Occipital lobe (tissue), 1 donor: ENCODE measurements at regions not wholly inside any gene's neighbourhood (a gene's known extent, or its start where the extent isn't known, plus 50 kb on each side); places are given as distances from the start of the nearest gene placed in this dataset.
"Not testable (repeated sequence)": the region's sequence is repeated elsewhere in the genome, so short reads cannot be mapped to it uniquely, and the experiment has no call there.

Experiments used
- DNase-seq: peaks from one replicate; lab custom pipeline; 2025; lab: John Stamatoyannopoulos, UW

DNA sequence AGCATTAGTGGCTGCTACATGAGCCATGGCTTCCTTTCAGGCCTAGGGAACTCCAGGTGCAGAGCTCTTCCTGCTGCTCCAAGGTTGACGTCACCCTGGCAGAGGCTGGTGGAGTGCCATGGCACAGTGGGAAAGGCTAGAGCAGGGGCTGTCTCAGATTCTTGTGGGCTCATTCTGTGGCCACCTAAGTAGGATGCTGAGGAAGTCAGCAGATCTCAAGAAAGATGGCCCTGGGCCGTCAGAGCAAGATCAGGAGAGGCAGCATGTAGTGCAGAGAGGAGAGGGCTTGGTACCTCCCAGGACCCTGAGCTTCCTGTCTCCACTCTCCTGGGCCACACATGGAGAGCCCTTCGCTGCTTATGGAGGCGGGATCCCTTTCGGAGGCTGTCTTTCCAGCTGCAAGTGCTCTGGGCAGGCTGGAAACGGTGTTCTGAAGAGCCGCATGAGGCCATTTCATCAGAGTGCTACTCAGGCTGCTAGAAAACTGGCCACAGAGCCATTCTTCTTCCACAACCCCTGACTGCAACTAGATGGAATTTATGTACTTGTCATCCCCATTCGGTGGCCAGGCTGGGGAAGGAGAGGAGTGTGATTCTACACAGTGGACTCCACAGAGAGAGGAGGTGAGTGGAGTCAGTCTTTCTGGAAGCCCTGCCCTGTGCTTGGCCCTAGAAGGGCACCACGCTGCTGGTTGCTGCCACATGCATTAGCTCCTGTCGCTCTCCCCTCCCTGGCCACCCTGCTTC lies 304.2 kb downstream of the RPS24 start:
- no peak for DNase-seq

DNA sequence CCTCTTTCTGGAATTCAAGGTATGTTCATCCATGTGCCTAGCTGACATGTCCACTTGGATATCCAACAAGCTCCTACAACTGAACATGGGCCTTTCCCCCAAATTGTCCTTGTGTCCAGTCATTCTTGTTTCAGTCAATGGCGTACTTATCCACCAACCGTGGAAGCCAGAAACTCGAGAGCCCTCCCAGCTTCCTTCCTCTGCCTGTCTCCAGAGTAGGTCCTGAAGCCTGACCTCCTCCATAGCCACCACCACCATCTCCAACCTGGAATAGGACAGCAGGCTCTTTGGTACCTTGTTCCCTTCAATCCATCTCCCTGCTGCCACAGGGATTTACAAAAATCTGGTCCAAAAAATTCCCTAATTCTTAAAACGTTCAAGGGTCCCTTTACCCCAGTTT lies 305.1 kb downstream of the RPS24 start:
- no peak for DNase-seq

DNA sequence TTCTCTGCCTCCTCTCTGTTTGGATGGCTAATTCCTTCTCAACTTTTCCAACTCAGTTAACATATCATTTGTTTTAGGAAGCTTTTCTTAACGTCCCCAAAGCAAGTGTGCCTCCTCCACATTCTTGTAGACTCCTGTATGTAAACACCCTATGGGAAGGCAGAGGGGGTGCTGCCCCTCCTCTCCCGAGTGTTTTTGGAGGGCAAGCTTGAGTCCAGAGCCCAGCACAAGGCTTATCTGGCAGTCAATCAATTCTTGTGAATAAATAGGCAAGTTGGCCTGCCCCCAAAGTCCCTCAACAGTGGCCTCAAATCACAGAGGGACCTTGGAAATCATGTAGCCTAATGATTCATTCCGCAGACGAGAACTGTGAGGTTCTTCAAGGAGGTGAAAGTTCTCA lies 305.6 kb downstream of the RPS24 start:
- no peak for DNase-seq

DNA sequence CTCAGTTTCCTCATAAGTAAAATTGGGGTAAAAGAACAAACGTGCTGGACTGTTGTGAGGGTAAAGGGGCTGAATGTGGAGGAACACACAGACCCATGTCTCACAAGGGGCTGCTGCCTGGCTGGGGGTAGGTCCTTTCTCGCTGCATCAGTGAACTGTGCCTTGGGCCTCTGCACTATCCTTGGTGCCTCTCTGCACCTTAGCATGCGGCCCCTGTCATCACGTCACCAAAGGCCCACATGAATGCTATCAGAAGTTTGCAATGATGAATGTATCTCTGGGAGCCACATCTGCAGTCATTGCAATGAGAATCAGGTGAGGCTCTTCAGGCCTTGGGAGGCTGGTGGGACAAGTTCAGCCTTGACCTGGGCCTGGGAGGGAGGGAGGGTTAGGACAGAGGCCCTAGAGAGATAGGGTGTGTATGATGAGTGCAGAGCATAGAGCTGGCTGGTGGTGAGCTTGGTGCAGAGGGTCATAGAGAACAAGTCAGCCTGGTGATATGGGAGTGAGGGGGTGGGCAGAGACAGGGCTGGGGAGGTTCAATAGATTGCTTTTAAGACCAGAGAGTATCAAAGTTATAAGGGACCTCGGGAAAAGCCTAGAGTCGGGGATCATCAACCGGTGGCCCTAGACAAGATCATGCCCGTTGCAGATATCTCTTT lies 308.4 kb downstream of the RPS24 start:
- DNase-seq, result no peak

DNA sequence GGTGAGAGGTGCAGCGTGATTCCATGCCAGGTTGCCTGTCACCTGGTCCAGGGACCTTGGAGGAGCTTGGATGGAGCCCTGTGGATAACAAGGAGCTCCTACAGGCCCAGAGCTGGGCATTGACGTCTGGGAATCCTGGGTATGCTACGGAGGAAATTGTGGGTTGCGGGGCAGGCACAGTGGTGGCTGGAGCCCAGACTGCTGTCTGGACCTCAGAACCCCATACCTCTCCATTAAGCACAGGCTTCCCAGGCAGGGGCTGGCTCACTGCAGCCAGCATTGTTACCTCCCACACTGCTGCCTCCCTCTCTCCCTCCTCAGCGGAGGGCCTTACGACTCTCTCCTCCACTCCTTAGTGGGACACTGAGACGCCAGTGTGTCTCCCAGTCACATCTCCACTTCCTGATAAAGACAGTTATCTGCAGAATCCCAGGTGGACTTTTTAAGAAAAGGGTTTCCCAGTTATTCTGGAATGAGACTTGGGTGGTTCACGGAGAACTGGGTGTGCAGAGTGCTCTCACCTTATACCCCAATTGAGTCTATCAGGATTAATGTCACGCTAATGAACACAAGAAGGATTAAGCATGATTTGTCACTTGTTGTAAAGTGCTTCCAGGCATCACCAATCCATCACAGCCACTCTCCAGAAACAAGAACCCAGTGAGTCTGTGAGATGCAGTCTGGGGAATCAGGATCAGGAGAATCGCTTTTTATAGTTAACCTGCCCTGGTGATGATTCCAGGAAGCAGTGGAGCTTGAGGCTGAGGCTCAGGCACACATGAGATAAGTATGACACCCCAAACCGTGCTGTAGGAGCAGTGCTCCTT lies 309.4 kb downstream of the RPS24 start:
- DNase-seq, result no peak

GRCh38 chr10:78344257-78344656 lies 310.6 kb downstream of the RPS24 start:
- DNase-seq, result not testable (repeated sequence)

GRCh38 chr10:78345515-78345914 lies 311.9 kb downstream of the RPS24 start:
- DNase-seq, result not testable (repeated sequence)

GRCh38 chr10:78346721-78347120 lies 313.1 kb downstream of the RPS24 start:
- DNase-seq, result no peak

GRCh38 chr10:78348411-78349164 lies 314.9 kb downstream of the RPS24 start:
- DNase-seq, result no peak

GRCh38 chr10:78349165-78349516 lies 315.5 kb downstream of the RPS24 start:
- DNase-seq, result no peak

- no peak for DNase-seq
Measured at GRCh38 chr10:78349911-78350663, 316.4 kb downstream of the RPS24 start.

DNA sequence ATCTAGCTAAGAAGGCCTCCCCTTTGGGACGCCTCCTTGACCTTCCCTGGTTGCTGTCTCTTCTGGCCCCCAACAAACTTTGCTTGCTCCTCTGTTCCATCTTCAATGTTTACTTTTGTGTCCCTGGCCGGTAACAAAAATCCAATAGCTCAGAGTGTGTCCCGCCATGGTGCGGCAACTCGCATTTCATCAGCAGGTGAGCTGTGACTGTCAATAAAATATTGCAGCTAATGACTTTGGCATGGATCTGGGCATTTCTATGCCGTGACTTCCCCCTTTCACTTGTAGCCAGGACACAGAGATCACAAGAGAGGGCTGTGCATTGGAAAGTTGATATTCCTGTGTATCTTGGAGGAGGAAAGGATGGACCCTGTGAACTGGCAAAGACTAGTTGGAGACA lies 317.6 kb downstream of the RPS24 start:
- DNase-seq, result no peak

GRCh38 chr10:78351809-78352208 lies 318.1 kb downstream of the RPS24 start:
- DNase-seq, result no peak

GRCh38 chr10:78353636-78354035 lies 320.0 kb downstream of the RPS24 start:
- no peak for DNase-seq

- no peak for DNase-seq
Measured at GRCh38 chr10:78354101-78354500, 320.4 kb downstream of the RPS24 start.

DNA sequence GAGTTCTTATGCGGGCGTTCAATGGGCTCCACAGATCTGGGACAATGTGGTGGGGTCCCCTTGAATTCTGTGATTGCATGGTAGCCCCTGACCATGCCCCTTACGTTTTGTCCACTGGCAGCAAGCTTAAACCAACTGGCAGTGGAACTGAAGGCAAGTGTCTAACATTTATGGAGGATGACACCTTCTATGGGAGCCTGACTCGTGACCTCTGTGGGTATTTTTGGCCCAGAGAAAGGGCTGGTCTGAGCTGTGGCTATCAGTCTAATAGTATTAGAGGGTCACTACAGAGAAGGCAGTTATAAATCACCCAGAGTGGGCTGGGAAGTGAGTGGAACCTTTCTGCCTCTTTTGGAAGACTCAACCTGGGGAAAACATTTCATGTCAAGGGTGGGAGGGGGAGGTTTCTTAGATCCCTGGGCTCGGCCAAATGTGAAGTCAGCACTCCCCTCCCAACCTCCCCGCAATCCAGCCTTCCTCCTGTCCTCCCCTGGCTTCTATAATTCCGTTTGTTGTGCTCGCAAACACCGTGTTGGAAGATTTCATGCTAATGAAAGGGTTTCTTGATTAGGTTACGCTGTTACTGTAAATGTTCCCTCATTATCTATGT lies 322.7 kb downstream of the RPS24 start:
- no peak for DNase-seq

DNA sequence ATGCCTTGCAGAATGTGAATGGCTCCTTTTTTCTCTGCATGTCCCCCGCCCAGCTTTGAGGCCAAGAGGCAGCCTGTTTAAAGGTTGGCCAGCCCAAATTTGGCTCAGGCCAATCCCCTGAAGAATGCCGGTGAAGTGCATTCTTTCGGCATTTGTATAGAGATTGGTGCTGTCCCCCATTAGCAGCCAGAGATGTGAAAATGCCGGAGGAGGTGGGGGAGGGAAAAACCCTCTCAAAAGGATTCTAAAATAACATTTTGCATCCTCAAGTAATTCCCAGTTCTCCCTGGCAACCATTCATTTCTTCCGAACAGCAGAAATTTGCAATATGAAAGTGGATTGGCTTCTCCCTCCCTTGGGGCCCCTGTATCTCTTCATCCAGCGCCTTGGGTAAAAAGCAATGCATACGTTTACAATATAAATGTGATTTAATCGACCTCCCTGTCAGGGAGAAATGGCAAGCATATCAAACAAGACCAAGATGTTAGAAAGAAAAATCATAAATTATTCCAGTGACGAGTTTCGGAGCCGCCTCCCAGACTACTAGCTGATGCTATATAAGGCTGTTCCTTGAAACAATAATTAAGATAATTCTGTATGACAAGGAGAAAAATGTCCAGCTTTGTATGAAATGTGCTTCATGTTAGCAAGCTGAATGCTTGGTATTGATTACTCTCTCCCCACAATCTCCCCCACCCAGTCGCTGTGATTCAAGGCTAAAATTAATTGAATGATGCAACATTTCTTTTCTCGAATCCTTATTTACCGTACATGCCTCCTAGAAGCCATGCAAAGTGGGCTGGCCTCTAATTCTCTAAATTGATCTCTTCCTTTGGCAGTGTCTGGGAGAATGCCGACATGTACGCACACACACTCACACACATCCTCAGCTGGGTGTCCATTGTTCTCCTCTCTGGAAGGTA lies 323.7 kb downstream of the RPS24 start:
- no peak for DNase-seq

DNA sequence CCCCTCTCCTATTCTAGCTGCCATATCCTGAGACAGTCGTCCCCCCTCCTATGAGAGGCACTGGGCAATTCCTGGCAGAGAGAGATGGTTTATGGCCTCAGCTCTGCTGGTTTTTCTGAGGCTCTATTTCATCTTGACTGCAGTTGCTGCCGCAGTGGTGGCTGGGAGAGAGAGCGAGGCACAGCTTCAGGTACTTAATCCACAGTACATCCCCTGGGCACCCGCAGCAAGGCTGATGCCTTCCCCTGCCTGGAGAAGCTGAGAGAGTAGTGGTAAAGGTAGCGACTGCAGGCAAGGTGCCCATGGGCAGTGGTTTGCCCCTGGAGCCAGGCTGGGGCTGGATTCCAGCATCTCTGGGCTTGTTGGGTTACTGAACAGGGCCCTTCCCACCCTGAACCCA lies 324.7 kb downstream of the RPS24 start:
- DNase-seq, result no peak

DNA sequence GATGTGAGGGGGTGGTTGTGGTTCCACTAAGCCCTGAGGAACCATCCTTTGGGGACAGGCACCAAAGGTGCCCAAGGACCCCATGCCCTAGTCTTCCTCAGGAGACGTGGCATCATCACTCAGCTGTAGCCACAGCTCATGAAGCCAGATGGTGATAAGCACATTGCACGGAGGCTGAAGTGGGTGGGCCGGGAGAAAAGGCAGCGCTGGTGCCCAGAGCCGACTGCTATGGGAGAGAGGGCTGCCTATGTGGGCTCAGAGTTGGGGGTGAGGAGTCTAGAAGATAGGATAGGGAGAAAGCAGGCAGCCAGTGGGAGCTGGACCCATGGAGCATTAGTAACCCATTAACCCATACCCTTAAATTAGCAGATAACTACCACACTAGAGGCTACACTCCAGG lies 325.3 kb downstream of the RPS24 start:
- no peak for DNase-seq
